ENCODE measurements at regions not wholly inside any gene's neighbourhood (a gene's known extent, or its start where the extent isn't known, plus 50 kb on each side); places are given as distances from the start of the nearest gene placed in this dataset.

- TF ChIP-seq CTCF (IDR thresholded peaks at IDR 0.05) = no peak
- TF ChIP-seq POLR2A (IDR thresholded peaks at IDR 0.05) = no peak
These were observed 170.1 kb downstream of the CRYBB2 start for GRCh38 chr22:25389541-25389919.

All from gastroesophageal sphincter (tissue), 3 donors.